ENCODE measurements at regions not wholly inside any gene's neighbourhood (a gene's known extent, or its start where the extent isn't known, plus 50 kb on each side); places are given as distances from the start of the nearest gene placed in this dataset.

DNA sequence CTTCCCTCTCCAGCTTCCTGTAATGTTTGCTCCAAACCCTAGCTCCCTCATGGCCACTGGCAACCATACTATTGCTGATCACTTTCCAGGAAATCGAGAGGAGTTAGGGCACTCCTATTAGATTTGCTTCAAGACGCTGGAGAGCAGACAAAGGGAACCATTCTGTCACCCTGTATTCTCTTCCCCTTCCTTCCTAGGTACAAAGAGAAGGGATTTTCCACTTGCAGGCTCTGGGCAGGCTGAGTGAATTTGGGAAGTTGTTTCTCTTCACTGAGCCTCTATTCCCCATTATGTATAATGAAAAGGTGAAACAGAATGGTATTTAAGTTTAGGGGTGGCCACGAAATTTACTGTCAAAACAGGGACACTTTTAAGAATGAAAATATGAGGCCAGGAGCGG is 99.4 kb upstream of the LPP start:
- H3K36me3 ChIP-seq (ENCODE audit: control insufficient read depth, insufficient read depth, low read length) = no peaks in the 10 kb centered on the region
- no TSS peak for BruUV-seq (replicated peaks)
- CTCF ChIA-PET = no interaction called here
- no peak overlapping the region for H3K4me3 ChIP-seq (ENCODE audit: low read depth in 2 of 2, low read length in 2 of 2)
- POLR2A ChIA-PET = interaction anchor here (0.6 kb wide), 3 partner anchors 33 to 423 kb away, joined by 3 to 6 read pairs (median 4); partner anchors contain the start of gene LPP
- ATAC-seq (no peak), DNase-seq (ENCODE audit: low read depth, low spot score) (no peak)
- H3K9me3 ChIP-seq (ENCODE audit: control insufficient read depth, insufficient read depth, low read depth, low read length) = no peaks in the 10 kb centered on the region
- no peaks in the 10 kb centered on the region for H3K27me3 ChIP-seq (ENCODE audit: control insufficient read depth, insufficient read depth, low read length)
- H3K27ac ChIP-seq (ENCODE audit: low read length) = no peak overlapping the region
- TF ChIP-seq TCF7L2 (IDR thresholded peaks at IDR 0.05; ENCODE audit: low read depth, low read length) (no peak), CTCF (IDR thresholded peaks at IDR 0.05) (no peak), REST (IDR thresholded peaks at IDR 0.05; ENCODE audit: insufficient read depth in 1 of 2, low read depth in 2 of 2, low read length in 1 of 2) (no peak), SIN3A (IDR thresholded peaks at IDR 0.05; ENCODE audit: borderline replicate concordance, insufficient read depth, low read depth, low read length) (no peak), POLR2AphosphoS5 (IDR thresholded peaks at IDR 0.05; ENCODE audit: low read depth, low read length) (no peak)
- in situ Hi-C loops (cut with HindIII; ENCODE audit: low pct_unique_long_range_greater_than_20kb, low sequenced_read_pairs) = no loop called here
- intact Hi-C loops (cut with micrococcal nuclease; ENCODE audit: unreplicated experiment) = no loop called here
- H3K4me1 ChIP-seq (ENCODE audit: control insufficient read depth, insufficient read depth, low read length) = no peaks in the 10 kb centered on the region

GRCh38 chr3:188055388-188055787 is 98.6 kb upstream of the LPP start:
- ATAC-seq = no peak
- CTCF ChIA-PET = no interaction called here
- POLR2A ChIA-PET = no interaction called here
- BruUV-seq (replicated peaks) = no TSS peak
- Histone ChIP-seq H3K27ac (ENCODE audit: low read length) (no peak overlapping the region), H3K27me3 (ENCODE audit: control insufficient read depth, insufficient read depth, low read length) (no peaks in the 10 kb centered on the region), H3K36me3 (ENCODE audit: control insufficient read depth, insufficient read depth, low read length) (no peaks in the 10 kb centered on the region), H3K4me3 (ENCODE audit: low read depth in 2 of 2, low read length in 2 of 2) (no peak overlapping the region), H3K4me1 (ENCODE audit: control insufficient read depth, insufficient read depth, low read length) (no peaks in the 10 kb centered on the region), H3K9me3 (ENCODE audit: control insufficient read depth, insufficient read depth, low read depth, low read length) (no peaks in the 10 kb centered on the region)
- no peak for TF ChIP-seq CTCF (IDR thresholded peaks at IDR 0.05)
- TF ChIP-seq REST (IDR thresholded peaks at IDR 0.05; ENCODE audit: insufficient read depth in 1 of 2, low read depth in 2 of 2, low read length in 1 of 2) = no peak
- TF ChIP-seq SIN3A (IDR thresholded peaks at IDR 0.05; ENCODE audit: borderline replicate concordance, insufficient read depth, low read depth, low read length) = no peak
- TF ChIP-seq POLR2AphosphoS5 (IDR thresholded peaks at IDR 0.05; ENCODE audit: low read depth, low read length) = no peak
- TF ChIP-seq TCF7L2 (IDR thresholded peaks at IDR 0.05; ENCODE audit: low read depth, low read length) = no peak
- DNase-seq (ENCODE audit: low read depth, low spot score) = no peak
- in situ Hi-C loops (cut with HindIII; ENCODE audit: low pct_unique_long_range_greater_than_20kb, low sequenced_read_pairs) = no loop called here
- intact Hi-C loops (cut with micrococcal nuclease; ENCODE audit: unreplicated experiment) = no loop called here

Measured in Panc1 (cell line).